GM19372 (cell line): ENCODE measurements at regions not wholly inside any gene's neighbourhood (a gene's known extent, or its start where the extent isn't known, plus 50 kb on each side); places are given as distances from the start of the nearest gene placed in this dataset.

Source experiments
- ATAC-seq: cut with Tn5 transposase; IDR thresholded peaks from one replicate; pipeline ENCODE4 v1.9.1; 2021; ENCODE audit warnings: mild to moderate bottlenecking, low read depth, moderate library complexity; ENCODE audit not compliant: unreplicated experiment

GRCh38 chr7:46034056-46034768 is 113.1 kb upstream of the IGFBP3 start:
- no peak for ATAC-seq

- ATAC-seq = no peak
Observed at GRCh38 chr7:46033592-46033991, 112.5 kb upstream of the IGFBP3 start.

- no peak for ATAC-seq
Observed at GRCh38 chr7:46032942-46033341, 111.9 kb upstream of the IGFBP3 start.

- ATAC-seq = no peak
Observed at GRCh38 chr7:46032353-46032752, 111.3 kb upstream of the IGFBP3 start.

- no peak for ATAC-seq
Observed at GRCh38 chr7:46029111-46029704, 108.1 kb upstream of the IGFBP3 start.

GRCh38 chr7:46028246-46028645 is 107.2 kb upstream of the IGFBP3 start:
- ATAC-seq = no peak

GRCh38 chr7:46026741-46027140 is 105.7 kb upstream of the IGFBP3 start:
- no peak for ATAC-seq

- ATAC-seq = no peak
Observed at GRCh38 chr7:46024263-46024916, 103.3 kb upstream of the IGFBP3 start.

GRCh38 chr7:46022397-46022796 is 101.3 kb upstream of the IGFBP3 start:
- ATAC-seq = no peak

- ATAC-seq = no peak
Observed at GRCh38 chr7:46015107-46015868, 94.2 kb upstream of the IGFBP3 start.

GRCh38 chr7:46011501-46011900 is 90.4 kb upstream of the IGFBP3 start:
- ATAC-seq = no peak

GRCh38 chr7:46011059-46011458 is 90.0 kb upstream of the IGFBP3 start:
- no peak for ATAC-seq

GRCh38 chr7:46009211-46009610 is 88.1 kb upstream of the IGFBP3 start:
- no peak for ATAC-seq

GRCh38 chr7:46007990-46008643 is 87.0 kb upstream of the IGFBP3 start:
- ATAC-seq = no peak

GRCh38 chr7:46007194-46007593 is 86.1 kb upstream of the IGFBP3 start:
- no peak for ATAC-seq

- no peak for ATAC-seq
Observed at GRCh38 chr7:46006723-46007122, 85.7 kb upstream of the IGFBP3 start.

GRCh38 chr7:46006212-46006611 is 85.1 kb upstream of the IGFBP3 start:
- no peak for ATAC-seq

GRCh38 chr7:46004965-46005364 is 83.9 kb upstream of the IGFBP3 start:
- ATAC-seq = no peak

GRCh38 chr7:46003896-46004875 is 83.1 kb upstream of the IGFBP3 start:
- ATAC-seq = no peak
